GM12891 (cell line): ENCODE measurements at regions not wholly inside any gene's neighbourhood (a gene's known extent, or its start where the extent isn't known, plus 50 kb on each side); places are given as distances from the start of the nearest gene placed in this dataset.
"Not testable (repeated sequence)": the region's sequence is repeated elsewhere in the genome, so short reads cannot be mapped to it uniquely, and the experiment has no call there.

Experiments used
- DNase-seq: peaks from one replicate; pipeline ENCODE4 v3.0.0; 2011; ENCODE audit warnings: low spot score; ENCODE audit not compliant: insufficient read length
- FAIRE-seq: peaks from 2 replicates; lab custom pipeline; 2011; peaks lifted over from hg19 to GRCh38; lab: Jason Lieb, UNC
- PAX5 ChIP-seq: IDR thresholded peaks from 2 replicates; pipeline ENCODE4 v1.6.1; 2011; ENCODE audit warnings: low read length, moderate library complexity, mild to moderate bottlenecking; ENCODE audit not compliant: insufficient read depth, severe bottlenecking
- POLR2A ChIP-seq: IDR thresholded peaks from 2 replicates; pipeline ENCODE4 v1.6.1; 2011; ENCODE audit warnings: low read depth, low read length, control low read depth
- POLR2AphosphoS5 ChIP-seq: IDR thresholded peaks from 2 replicates; pipeline ENCODE4 v1.6.1; 2011; ENCODE audit warnings: low read depth, low read length, control low read depth
- POU2F2 ChIP-seq: IDR thresholded peaks from 2 replicates; pipeline ENCODE4 v1.6.1; 2011; ENCODE audit warnings: low read depth, mild to moderate bottlenecking, control low read depth, low read length, moderate library complexity
- SPI1 ChIP-seq: IDR thresholded peaks from 2 replicates; pipeline ENCODE4 v1.6.1; 2011; ENCODE audit warnings: low read depth, low read length, control low read depth
- TAF1 ChIP-seq: IDR thresholded peaks from 2 replicates; pipeline ENCODE4 v1.6.1; 2011; ENCODE audit warnings: low read depth, low read length, control low read depth

GRCh38 chr5:158462349-158463114 lies 603.6 kb upstream of the CLINT1 start:
- no peak for TF ChIP-seq PAX5
- TF ChIP-seq TAF1 = no peak
- no peak for TF ChIP-seq SPI1
- no peak for TF ChIP-seq POLR2AphosphoS5
- TF ChIP-seq POLR2A = no peak
- TF ChIP-seq POU2F2 = no peak
- DNase-seq = no peak
- FAIRE-seq = no peak

DNA sequence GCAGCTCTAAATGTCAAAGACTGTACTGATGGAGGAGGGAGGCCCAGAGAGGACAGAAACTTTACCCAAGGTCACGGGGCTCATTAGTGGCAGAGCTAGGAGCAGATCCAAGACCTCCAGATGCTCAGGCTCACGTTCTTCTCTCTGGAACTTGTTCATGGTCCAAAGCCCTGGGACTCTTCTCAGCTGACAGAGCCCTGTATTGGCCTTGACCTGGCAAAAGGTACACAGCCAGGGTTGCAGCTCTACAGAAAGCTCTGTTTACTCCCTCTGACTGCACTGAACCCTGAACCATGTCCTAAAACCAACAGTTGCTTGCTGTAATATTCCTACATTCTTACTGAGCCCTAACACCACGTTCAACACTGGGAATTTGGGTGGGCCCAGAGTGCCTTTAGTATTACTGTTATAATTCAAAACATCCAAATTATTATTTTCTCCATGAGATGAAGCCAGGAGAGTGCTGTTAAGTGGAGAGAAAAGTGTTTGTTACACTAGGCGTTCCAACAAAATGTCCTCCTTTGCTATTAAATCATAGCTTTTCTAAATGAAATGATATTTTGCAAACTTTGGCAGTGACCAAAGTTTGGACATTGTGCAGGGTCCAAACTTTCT lies 602.4 kb upstream of the CLINT1 start:
- DNase-seq (no peak), FAIRE-seq (no peak)
- no peak for TF ChIP-seq POLR2A
- no peak for TF ChIP-seq POU2F2
- TF ChIP-seq TAF1 = no peak
- no peak for TF ChIP-seq PAX5
- no peak for TF ChIP-seq SPI1
- TF ChIP-seq POLR2AphosphoS5 = no peak

GRCh38 chr5:158458086-158458485 lies 599.1 kb upstream of the CLINT1 start:
- no peak for FAIRE-seq
- DNase-seq = no peak
- TF ChIP-seq POLR2A = no peak
- no peak for TF ChIP-seq TAF1
- no peak for TF ChIP-seq POLR2AphosphoS5
- no peak for TF ChIP-seq SPI1
- TF ChIP-seq POU2F2 = no peak
- no peak for TF ChIP-seq PAX5

DNA sequence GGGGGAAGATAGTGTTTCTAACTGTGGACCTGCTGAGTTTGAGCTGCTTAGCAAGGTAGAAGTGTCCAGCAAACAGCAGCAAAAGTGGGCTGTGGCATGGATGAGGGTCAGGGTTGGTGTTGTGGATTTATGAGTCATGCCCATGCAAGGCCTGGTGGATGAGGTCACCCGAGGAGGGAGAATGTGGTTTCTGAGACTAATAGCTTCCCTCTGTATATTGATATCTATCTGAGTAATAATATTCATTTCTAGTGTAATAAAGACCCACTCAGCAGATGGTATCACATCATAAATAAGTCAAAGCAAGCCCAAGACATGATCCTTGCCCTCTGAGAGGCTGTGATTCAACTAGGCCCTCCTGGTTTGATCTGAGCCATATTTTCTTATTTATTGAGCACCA lies 597.8 kb upstream of the CLINT1 start:
- TF ChIP-seq POLR2A (no peak), POU2F2 (no peak), TAF1 (no peak), PAX5 (no peak), SPI1 (no peak), POLR2AphosphoS5 (no peak)
- DNase-seq (no peak), FAIRE-seq (no peak)

DNA sequence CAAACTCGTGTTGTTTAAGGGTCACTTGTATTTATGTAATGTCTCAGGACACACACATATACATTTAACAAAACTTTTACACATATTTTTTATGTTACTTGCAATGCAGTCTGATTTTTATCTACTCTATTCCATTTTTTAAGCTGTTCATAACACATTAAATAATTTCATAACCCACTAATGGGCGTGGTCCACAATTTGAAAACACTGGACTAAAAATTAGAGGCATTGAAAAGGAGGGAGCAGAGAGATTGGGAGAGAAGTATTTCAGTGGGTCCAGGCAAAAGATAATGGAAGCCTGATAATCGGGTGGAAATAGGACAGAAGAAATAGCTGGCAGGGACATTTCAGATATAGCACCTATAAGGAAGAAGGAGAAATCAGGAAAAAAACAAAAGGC lies 597.3 kb upstream of the CLINT1 start:
- DNase-seq (no peak), FAIRE-seq (no peak)
- no peak for TF ChIP-seq POU2F2
- no peak for TF ChIP-seq PAX5

DNA sequence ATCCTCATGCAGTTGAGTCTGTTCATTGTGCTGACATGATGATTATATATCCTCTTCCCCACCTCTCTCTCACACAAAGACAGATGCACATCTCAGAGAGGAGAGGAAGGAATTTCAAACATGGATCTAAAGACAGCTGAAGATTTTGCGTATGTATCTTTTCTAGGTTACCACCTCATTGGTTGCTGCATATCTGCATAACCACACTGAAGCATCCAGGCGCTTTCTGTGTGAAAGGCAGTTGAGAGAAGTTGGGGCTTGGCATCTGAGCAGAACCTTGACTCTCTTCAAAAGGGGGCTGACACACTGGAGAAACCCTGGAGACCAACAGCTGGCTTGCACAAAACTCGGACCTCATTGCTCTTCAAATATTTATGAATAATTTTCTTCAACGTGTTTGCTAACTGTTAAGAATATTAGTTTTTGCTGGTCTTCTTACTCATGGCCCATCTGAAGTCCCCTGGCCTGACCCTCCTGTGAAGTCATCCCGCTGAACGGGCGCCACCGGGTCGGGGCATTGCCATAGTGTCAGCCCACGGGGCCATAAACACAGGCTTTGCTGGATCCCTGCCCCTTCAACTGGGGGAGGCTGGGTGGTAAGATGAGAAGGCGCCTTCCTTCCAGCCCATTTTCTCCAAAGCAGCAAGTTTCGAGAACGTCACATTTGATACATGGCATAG lies 593.2 kb upstream of the CLINT1 start:
- peak; percentile 40 for FAIRE-seq
- TF ChIP-seq TAF1 = no peak
- no peak for TF ChIP-seq POU2F2
- no peak for TF ChIP-seq POLR2A
- no peak for TF ChIP-seq POLR2AphosphoS5
- TF ChIP-seq PAX5 = no peak
- no peak for TF ChIP-seq SPI1

GRCh38 chr5:158451203-158451992 lies 592.5 kb upstream of the CLINT1 start:
- DNase-seq = no peak
- no peak for FAIRE-seq
- TF ChIP-seq PAX5 (no peak), POU2F2 (no peak), TAF1 (no peak), POLR2A (no peak), SPI1 (no peak), POLR2AphosphoS5 (no peak)

More for the DNA sequence above, 593.2 kb upstream of the CLINT1 start:
- DNase-seq = no peak

GRCh38 chr5:158450751-158451171 lies 591.8 kb upstream of the CLINT1 start:
- FAIRE-seq (no peak), DNase-seq (no peak)
- TF ChIP-seq PAX5 (no peak), POLR2A (no peak), SPI1 (no peak), POU2F2 (no peak), TAF1 (no peak), POLR2AphosphoS5 (no peak)

DNA sequence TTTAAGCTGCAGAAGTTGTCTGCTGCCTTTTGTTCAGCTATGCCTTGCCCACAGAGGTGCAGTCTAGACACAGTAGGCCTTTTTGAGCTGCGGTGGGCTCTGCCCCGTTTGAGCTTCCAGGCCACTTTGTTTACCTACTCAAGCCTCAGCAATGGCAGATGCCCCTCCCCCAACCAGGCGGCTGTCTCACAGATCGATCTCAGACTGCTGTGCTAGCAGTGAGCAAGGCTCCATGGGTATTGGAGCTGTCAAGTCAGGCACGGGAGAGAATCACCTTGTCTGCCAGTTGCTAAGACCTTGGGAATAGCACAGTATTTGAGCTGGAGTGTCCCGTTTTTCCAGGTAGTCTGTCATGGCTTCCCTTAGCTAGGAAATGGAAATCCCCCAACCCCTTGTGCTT lies 587.8 kb upstream of the CLINT1 start:
- DNase-seq, FAIRE-seq: not testable (repeated sequence)

- not testable (repeated sequence) for DNase-seq, FAIRE-seq
These were observed 580.3 kb upstream of the CLINT1 start for GRCh38 chr5:158439204-158439603.
